ENCODE measurements at regions not wholly inside any gene's neighbourhood (a gene's known extent, or its start where the extent isn't known, plus 50 kb on each side); places are given as distances from the start of the nearest gene placed in this dataset.

DNA sequence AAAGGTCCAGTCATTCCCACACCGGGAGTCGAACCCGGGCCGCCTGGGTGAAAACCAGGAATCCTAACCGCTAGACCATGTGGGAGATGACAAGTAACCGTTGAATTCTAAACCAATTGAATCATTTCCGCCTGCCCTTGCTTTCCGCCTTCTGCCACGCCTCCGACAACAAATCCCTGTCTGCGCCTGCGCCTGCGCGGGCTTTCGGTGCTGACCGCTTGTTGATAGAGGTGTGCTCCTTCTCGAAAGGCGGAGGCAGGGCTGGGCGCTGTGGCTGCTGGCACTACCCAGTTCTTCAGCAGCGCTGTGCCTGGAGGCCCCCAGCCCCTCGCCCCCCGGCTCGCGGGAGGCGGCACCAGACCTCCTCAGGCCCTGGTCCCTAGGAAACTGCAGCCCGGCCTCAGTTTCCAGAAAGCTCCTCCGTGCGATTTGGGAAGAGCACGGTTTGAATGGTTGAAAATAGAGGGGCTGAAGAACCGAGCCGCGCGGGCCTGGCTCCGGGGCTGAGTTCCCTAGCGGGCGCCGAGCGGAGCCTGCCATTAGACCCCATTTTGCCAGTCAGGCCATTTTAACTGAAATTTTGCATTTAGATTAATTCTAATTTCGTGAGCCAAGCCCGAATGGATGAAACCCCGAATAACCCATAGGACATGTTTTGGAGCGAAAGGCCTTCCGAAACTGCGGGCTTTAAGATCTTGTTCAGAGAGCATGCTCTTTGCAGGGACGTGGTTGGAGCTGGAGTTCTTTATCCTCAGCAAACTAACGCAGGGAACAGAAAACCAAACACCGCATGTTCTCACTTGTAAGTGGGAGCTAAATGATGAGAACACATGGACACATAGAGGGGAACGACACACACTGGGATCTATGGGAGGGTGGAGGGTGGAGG, 219.3 kb upstream of the ATP10A start:
- TF ChIP-seq POLR2A (IDR thresholded peaks at IDR 0.05) (peak; percentile 72 to 77), POLR2AphosphoS5 (IDR thresholded peaks at IDR 0.05; ENCODE audit: insufficient read depth in 1 of 2, low read depth in 1 of 2) (peak; percentile 97 to 98)
- TF ChIP-seq, protein P1, sequence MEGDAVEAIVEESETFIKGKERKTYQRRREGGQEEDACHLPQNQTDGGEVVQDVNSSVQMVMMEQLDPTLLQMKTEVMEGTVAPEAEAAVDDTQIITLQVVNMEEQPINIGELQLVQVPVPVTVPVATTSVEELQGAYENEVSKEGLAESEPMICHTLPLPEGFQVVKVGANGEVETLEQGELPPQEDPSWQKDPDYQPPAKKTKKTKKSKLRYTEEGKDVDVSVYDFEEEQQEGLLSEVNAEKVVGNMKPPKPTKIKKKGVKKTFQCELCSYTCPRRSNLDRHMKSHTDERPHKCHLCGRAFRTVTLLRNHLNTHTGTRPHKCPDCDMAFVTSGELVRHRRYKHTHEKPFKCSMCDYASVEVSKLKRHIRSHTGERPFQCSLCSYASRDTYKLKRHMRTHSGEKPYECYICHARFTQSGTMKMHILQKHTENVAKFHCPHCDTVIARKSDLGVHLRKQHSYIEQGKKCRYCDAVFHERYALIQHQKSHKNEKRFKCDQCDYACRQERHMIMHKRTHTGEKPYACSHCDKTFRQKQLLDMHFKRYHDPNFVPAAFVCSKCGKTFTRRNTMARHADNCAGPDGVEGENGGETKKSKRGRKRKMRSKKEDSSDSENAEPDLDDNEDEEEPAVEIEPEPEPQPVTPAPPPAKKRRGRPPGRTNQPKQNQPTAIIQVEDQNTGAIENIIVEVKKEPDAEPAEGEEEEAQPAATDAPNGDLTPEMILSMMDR (IDR thresholded peaks at IDR 0.05), result no peak

All from vagina (tissue), 2 donors.